CD4-positive, alpha-beta T cell treated with Interleukin-10 for 1 hour (primary cell): ENCODE measurements at regions not wholly inside any gene's neighbourhood (a gene's known extent, or its start where the extent isn't known, plus 50 kb on each side); places are given as distances from the start of the nearest gene placed in this dataset.
"Not testable (repeated sequence)": the region's sequence is repeated elsewhere in the genome, so short reads cannot be mapped to it uniquely, and the experiment has no call there.

ENCODE experiments used
- DNase-seq: peaks from one replicate; pipeline ENCODE4 v3.0.0-alpha.2; 2020

DNA sequence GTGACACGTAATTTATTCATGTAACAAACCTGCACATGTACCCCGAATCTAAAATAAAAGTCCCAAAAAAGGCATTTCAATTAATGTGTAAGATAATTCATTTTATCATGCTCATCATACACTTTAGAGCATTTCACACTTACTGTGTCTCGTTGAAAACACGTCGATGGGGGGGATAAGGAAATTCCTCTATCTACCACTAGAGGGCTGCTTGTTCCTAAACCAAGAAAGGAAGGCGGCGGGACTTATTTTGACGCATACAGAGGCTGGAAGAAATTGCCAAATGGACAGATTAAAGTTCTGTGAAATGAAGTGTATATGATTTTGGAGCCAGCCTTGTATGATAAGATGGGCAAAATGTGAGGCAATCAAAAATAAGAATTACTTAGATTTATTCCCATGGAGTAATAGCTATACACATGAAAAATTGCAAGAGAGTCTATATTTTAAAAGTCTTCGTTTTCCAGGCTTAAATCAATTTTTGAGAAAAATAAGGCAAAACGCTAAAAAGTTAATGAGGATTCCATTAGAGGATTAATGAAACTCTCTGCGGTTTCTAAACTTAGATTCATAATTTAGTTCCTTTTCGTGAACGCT lies 346.8 kb downstream of the CNTN3 start:
- peak; percentile 1 for DNase-seq

DNA sequence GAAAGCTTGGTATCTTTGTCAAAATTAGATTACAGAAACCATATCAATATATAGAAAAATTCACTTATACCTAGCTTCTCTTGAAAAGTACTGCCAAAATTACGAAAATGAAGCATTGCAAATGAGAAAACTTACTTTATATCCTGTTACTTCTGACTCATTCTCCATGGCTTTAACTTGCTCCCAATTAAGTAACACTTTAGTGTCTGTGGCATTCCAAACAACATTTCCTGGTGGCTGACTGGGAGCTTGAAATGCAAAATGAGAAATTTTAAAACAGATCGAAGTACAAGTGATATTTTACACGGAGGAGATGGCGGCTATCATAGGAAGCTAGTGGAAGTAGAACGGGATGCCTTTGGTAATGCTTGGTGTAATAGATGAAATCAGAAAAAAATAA lies 347.3 kb downstream of the CNTN3 start:
- DNase-seq, result no peak

GRCh38 chr3:74265069-74265468 lies 349.4 kb downstream of the CNTN3 start:
- DNase-seq, result no peak

DNA sequence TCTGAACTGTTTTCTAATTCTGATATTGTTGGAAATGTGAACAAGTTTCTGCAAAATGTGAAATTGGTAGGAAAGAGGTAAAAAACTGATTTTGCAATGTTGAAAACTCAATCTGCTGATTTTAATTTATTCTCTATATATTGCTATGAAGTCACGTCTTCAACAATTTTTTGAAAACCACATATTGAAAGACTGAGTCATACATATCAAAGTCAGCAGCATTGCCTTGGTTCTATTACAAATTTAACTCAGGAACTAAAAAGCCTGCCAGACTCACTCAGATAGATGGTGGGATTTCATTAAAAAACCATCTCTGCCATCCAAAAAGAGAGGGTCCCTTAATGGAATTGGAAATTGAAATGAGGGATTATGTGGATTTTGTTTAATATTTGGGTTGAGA lies 351.4 kb downstream of the CNTN3 start:
- DNase-seq, result no peak

DNA sequence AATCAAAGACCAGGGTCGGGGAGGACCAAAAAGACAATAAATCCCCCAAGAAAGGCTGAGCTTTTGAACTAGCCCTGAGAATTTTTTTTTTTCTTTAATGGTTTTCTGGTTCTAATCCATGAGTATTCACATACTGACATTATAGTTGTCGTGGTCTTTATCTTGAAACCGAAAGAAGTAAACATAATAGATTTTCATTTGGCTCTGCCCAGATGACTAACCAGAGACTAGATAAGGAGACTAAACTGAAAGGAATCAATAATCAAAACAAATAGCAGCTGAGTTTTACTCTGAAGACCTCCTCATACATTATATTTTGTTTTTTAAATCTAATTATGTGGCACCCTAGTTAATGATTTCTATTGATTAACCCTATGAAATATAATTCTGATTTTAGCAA lies 381.4 kb downstream of the CNTN3 start:
- DNase-seq, result no peak

DNA sequence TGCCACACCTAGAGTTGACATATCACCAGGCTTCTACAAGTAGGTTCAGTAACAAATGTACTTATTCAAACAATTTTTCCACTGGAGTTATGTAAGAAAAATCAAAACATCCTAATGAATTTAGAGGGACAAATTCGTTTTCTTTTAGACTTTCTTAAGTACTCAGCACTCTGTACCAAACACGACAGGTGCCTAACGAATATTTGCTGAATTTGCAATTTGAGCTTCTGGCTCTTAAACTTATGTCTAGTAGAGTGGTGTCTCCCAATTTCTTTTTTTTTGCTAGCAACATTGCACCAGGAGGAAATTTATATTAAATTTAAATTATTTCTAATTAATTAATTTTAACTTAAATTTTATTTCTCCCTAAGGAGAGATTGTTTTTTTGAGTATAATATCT lies 397.0 kb downstream of the CNTN3 start:
- DNase-seq, result no peak

- no peak for DNase-seq
Observed at GRCh38 chr3:74214286-74214685, 400.2 kb downstream of the CNTN3 start.

DNA sequence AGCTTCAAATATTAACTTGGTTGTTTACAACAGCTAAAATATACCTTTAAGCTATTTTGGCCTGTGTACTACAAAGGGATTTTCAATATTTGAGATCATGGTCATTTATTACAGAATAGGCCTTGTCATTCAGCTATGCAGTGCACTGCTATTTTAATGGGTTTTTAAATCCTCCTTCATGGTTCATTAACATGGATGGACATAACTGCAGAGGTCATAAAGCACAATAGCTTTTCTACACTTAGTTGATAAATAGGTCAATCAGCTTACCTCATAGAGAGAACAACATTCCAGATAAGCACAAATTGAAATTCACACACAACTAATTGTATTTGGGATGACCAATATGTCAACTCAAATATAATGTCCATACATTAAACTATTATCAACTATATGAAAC lies 403.7 kb downstream of the CNTN3 start:
- no peak for DNase-seq

- no peak for DNase-seq
Observed at GRCh38 chr3:74200952-74201351, 413.5 kb downstream of the CNTN3 start.

GRCh38 chr3:74178664-74179063 lies 435.8 kb downstream of the CNTN3 start:
- DNase-seq, result not testable (repeated sequence)

GRCh38 chr3:74173090-74173489 lies 441.4 kb downstream of the CNTN3 start:
- no peak for DNase-seq

- DNase-seq, result no peak
Observed at GRCh38 chr3:74167926-74168325, 446.5 kb downstream of the CNTN3 start.

DNA sequence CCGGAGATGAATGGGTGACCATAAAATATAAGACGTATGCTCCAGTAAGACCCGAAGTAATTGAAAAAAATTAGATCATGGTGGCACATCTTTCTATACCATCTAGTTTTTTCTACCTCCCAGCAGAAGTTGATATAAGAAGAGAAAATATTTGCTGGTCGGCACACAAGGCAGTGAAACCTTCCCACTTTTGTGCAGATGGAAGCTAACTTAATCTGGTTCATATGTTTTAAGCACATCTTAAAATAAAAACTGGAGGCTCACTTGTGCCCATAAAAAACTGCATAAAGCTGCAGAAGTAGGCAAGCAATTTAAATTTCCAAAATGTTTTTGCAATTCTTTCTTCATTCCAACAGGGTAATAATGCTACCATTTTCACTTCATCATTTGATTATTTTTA lies 449.2 kb downstream of the CNTN3 start:
- DNase-seq, result no peak

DNA sequence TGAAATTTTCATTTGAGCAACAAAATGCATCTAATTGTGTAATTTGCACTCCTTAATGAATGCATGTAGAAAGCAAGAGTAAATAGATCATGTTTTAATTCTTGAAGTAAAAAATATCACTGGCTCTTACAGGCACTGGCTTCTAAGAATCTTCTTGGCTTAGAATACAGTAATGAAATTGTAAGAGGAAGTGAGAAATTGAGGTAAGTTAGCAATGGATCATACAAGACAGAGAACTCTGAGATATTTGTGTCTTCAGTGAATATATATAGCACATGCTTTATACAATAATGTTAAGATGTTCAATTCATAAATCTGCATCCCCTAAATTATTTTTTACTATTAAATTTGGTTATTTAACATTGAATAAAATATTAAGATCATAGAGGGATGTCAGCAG lies 465.0 kb downstream of the CNTN3 start:
- DNase-seq, result no peak

DNA sequence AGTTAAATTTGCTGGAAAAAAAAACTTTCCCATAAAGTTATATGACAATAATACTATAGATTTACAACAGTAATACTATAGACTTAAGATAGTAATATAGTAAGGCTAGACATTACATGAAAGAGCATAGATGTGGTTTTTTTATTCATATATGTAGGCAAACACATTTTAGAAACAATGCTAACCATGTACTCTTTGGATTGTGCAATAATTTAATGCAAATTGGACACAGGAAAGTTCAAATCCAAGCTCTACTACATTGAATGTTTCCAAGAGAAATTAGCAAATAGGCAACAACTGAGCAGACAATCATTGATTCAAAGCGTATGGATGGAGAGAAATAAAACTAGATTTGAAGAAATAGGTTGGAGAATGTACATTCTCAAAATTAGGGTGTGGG lies 469.2 kb downstream of the CNTN3 start:
- no peak for DNase-seq

GRCh38 chr3:74139648-74140047 lies 474.8 kb downstream of the CNTN3 start:
- no peak for DNase-seq

DNA sequence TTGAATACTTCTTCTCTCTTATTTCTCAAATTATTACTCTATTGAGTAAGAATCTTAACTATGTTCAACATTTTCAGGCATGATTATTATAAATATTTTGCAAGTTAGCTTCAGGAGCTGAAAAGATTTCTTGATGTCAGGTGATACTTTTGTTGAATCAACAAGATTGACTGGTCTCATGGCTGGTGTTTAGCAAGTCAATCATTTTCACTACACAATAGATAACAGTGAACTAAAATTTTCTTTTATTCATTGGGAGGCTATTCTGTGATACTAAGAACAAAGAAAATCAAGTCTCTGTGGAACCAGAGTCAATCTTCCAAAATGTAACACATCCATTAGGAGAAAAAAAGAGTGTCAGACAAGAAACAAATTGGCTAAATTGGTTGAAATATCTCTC lies 476.7 kb downstream of the CNTN3 start:
- DNase-seq, result no peak

DNA sequence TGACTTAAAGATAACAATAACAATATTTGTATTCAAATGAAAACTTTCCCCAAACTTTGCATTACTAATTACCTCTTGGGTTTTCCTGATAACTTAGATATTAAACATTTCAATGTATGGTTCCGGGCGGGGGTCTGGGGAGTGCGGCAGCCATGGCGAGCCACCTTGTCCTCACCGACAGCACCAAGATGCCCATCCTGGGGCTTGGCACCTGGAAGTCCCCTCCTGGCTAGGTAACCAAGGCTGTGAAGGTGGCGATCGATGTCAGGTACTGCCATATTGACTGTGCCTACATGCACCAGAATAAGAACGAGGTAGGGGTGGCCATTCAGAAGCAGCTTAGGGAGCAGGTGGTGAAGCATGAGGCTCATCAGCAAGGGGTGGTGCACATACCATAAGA lies 478.7 kb downstream of the CNTN3 start:
- no peak for DNase-seq

GRCh38 chr3:74134831-74135230 lies 479.6 kb downstream of the CNTN3 start:
- DNase-seq, result no peak

DNA sequence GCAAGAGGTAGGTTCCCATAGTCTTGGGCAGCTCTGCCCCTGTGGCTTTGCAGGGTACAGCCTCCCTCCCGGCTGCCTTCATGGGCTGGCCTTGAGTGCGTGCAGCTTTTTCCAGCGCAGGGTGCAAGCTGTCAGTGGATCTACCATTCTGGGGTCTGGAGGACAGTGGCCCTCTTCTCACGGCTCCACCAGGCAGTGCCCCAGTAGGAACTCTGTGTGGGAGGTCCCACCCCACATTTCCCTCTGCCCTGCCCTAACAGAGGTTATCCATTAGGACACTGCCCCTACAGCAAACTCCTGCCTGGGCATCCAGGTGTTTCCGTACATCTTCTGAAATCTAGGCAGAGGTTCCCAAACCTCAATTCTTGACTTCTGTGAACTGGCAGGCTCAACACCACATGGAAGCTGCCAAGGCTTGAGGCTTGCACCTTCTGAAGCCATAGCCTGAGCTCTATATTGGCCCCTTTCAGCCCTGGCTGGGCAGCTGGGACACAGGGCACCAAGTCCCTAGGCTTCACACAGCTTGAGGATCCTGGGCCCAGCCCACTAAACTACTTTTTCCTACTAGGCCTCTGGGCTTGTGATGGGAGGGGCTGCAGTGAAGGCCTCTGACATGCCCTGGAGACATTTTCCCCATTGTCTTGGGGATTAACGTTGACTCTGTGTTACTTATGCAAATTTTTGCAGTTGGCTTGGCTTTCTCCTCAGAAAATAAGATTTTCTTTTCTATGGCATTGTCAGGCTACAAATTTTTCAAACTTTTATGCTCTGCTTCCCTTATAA lies 482.7 kb downstream of the CNTN3 start:
- DNase-seq, result not testable (repeated sequence)

GRCh38 chr3:74129611-74130010 lies 484.8 kb downstream of the CNTN3 start:
- DNase-seq, result no peak

GRCh38 chr3:74129056-74129455 lies 485.4 kb downstream of the CNTN3 start:
- no peak for DNase-seq

- DNase-seq, result no peak
Observed at GRCh38 chr3:74127256-74127655, 487.2 kb downstream of the CNTN3 start.

DNA sequence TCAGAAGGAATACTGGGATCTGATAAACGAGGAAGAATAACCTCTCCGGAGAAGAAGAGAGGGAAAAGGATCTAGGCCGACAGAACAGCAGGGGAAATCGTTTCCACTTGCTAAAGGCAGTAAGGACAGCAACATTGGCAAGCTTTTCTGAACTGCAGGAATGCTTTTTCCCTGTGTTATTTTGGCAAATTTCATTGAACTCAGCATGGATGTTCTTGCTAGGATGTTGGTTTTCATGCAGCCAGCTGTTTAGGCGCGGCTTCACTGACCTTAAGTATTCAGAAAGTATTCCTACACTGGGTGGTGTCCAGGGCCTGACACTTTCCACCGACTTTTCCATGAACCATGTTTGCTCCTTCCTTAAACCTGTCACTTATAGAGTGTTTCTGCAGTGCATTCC lies 489.7 kb downstream of the CNTN3 start:
- DNase-seq, result no peak

- no peak for DNase-seq
Observed at GRCh38 chr3:74122281-74122680, 492.2 kb downstream of the CNTN3 start.
